PC-3 (cell line): ENCODE measurements at regions not wholly inside any gene's neighbourhood (a gene's known extent, or its start where the extent isn't known, plus 50 kb on each side); places are given as distances from the start of the nearest gene placed in this dataset.

Experiments
- EZH2 ChIP-seq: fragments of 300-600 bp; sonication (generic); IDR thresholded peaks from one replicate; pipeline ENCODE4 v1.6.1; 2017; ENCODE audit warnings: antibody characterized with exemption, mild to moderate bottlenecking, low read length; ENCODE audit not compliant: unreplicated experiment
- EZH2phosphoT487 ChIP-seq: fragments of 300-600 bp; sonication (generic); IDR thresholded peaks from 2 replicates; pipeline ENCODE4 v1.6.1; 2018; ENCODE audit warnings: mild to moderate bottlenecking, antibody characterized with exemption, low read length, borderline replicate concordance
- TF ChIP-seq, protein P1 (sequence below): fragments of 300-600 bp; sonication (generic); conservative IDR thresholded peaks from 2 replicates; pipeline ENCODE4 v1.5.1; 2017; ENCODE audit warnings: antibody characterized with exemption, low read depth, mild to moderate bottlenecking, low read length

DNA sequence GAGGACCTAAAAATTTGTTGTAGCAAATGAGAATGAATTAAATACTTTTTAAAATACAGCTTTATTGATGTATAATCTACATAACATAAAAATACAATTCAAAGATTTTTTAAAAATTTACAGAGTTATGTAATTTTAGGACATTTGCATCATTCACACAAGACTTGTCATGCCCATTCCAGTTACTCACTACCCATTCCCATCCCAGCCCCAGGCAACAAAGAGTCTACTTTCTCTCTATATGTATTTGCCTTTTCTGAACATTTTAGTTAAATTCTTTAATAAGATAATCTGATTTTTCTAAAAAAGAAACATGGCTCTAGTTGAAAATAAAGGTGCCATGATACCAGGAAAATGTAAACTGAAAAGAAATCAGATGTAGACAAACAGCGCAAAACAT lies 354.2 kb downstream of the PMP22 start:
- TF ChIP-seq, protein P1, sequence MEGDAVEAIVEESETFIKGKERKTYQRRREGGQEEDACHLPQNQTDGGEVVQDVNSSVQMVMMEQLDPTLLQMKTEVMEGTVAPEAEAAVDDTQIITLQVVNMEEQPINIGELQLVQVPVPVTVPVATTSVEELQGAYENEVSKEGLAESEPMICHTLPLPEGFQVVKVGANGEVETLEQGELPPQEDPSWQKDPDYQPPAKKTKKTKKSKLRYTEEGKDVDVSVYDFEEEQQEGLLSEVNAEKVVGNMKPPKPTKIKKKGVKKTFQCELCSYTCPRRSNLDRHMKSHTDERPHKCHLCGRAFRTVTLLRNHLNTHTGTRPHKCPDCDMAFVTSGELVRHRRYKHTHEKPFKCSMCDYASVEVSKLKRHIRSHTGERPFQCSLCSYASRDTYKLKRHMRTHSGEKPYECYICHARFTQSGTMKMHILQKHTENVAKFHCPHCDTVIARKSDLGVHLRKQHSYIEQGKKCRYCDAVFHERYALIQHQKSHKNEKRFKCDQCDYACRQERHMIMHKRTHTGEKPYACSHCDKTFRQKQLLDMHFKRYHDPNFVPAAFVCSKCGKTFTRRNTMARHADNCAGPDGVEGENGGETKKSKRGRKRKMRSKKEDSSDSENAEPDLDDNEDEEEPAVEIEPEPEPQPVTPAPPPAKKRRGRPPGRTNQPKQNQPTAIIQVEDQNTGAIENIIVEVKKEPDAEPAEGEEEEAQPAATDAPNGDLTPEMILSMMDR = no peak
- TF ChIP-seq EZH2 (no peak), EZH2phosphoT487 (no peak)
